ENCODE measurements at regions not wholly inside any gene's neighbourhood (a gene's known extent, or its start where the extent isn't known, plus 50 kb on each side); places are given as distances from the start of the nearest gene placed in this dataset.

DNA sequence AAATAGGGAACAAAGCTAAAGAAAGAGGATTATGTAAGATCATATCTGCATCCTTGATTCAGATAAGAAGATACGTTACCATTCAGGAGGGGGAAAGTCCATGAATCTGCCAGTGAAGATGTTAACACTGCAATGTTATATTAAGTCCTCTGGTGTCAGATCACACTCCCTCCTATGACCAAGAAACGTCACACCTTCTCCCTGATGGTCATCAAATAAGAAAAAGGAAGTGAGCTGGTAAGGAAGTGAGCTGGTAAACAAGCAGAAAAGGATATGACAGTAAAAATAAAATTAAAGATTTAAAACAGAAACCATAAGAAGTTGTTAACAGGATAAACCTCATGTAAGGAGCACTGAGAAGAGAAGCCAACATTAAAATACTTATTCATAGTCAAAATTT, 340.2 kb downstream of the SEC23A start (continued):
- TF ChIP-seq, protein P1, sequence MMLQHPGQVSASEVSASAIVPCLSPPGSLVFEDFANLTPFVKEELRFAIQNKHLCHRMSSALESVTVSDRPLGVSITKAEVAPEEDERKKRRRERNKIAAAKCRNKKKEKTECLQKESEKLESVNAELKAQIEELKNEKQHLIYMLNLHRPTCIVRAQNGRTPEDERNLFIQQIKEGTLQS (IDR thresholded peaks at IDR 0.05; ENCODE audit: insufficient read depth, low read depth, low read length), result no peak
- no peak for TF ChIP-seq CHD2 (IDR thresholded peaks at IDR 0.05; ENCODE audit: low read length)
- no peak for TF ChIP-seq CEBPB (IDR thresholded peaks at IDR 0.05; ENCODE audit: low read depth, low read length)
- TF ChIP-seq NANOG (IDR thresholded peaks at IDR 0.05; ENCODE audit: insufficient read depth, low read depth, low read length, poor library complexity, severe bottlenecking), result no peak
- no peak for TF ChIP-seq RFX5 (IDR thresholded peaks at IDR 0.05; ENCODE audit: borderline replicate concordance, low read depth, low read length)

Measured in H1 (cell line).